Esophagus muscularis mucosa (tissue), 3 donors: ENCODE measurements at regions not wholly inside any gene's neighbourhood (a gene's known extent, or its start where the extent isn't known, plus 50 kb on each side); places are given as distances from the start of the nearest gene placed in this dataset.

Source experiments
- CTCF ChIP-seq, 3 experiments: fragments of 200-600 bp in 2 of 3; fragments of 450-650 bp in 1 of 3; sonication (generic) in 2 of 3; IDR thresholded peaks; one replicate each; pipeline ENCODE4 v1.5.1; 2017 to 2019; ENCODE audit warnings: antibody characterized with exemption in 3 of 3, mild to moderate bottlenecking in 2 of 3, moderate library complexity in 1 of 3
- POLR2A ChIP-seq: fragments of 450-650 bp; IDR thresholded peaks from one replicate; pipeline ENCODE4 v1.6.1; 2017; ENCODE audit warnings: antibody characterized with exemption, moderate library complexity, mild to moderate bottlenecking, low read depth
- POLR2AphosphoS5 ChIP-seq, 2 donors: sonication (generic); formaldehyde crosslinking; IDR thresholded peaks; one replicate each; pipeline ENCODE4 v1.6.1; 2017; ENCODE audit warnings: antibody characterized with exemption in 2 of 2

- TF ChIP-seq POLR2A (no peak), CTCF (IDR thresholded peaks at IDR 0.05) (no peak), POLR2AphosphoS5 (IDR thresholded peaks at IDR 0.05) (peak in 1 of 2 donors; percentile 18)
Measured at GRCh38 chr16:85505794-85506634, 107.1 kb upstream of the GSE1 start.
